ENCODE measurements at regions not wholly inside any gene's neighbourhood (a gene's known extent, or its start where the extent isn't known, plus 50 kb on each side); places are given as distances from the start of the nearest gene placed in this dataset.

DNA sequence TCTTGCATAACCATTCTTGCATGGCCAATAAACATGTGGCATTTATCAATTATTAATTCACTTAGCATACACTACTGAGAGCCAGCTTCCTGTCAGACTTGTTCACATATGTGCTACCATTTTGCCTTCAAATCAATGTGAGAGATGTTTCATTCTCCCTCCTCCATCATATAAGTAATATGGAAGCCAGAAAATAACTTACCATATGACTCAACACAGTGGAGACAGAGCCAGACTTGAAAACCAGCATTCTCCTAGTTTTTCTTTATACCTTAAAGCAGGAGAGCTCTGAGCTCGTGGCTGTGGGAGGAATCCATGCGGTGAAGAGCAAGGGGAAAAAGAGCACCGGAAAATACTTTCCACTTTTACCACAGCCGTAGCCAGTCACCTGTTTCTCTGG is 215.0 kb upstream of the LRATD1 start:
- TF ChIP-seq POLR2AphosphoS5 (IDR thresholded peaks at IDR 0.05; ENCODE audit: insufficient read depth in 1 of 2, low read depth in 1 of 2) (no peak), CTCF (IDR thresholded peaks at IDR 0.05) (no peak), POLR2A (IDR thresholded peaks at IDR 0.05) (no peak)

Measured in vagina (tissue), 2 donors.